ENCODE measurements at regions not wholly inside any gene's neighbourhood (a gene's known extent, or its start where the extent isn't known, plus 50 kb on each side); places are given as distances from the start of the nearest gene placed in this dataset.
"Not testable (repeated sequence)": the region's sequence is repeated elsewhere in the genome, so short reads cannot be mapped to it uniquely, and the experiment has no call there.

- TF ChIP-seq CTCF (IDR thresholded peaks at IDR 0.05); POLR2A (IDR thresholded peaks at IDR 0.05; ENCODE audit: low read length); EP300 (IDR thresholded peaks at IDR 0.05); CHD2 (IDR thresholded peaks at IDR 0.05; ENCODE audit: low read length, partially characterized antibody); EHMT2 (IDR thresholded peaks at IDR 0.05; ENCODE audit: low read depth); MAX (IDR thresholded peaks at IDR 0.05); RFX5 (IDR thresholded peaks at IDR 0.05); JUNB (IDR thresholded peaks at IDR 0.05); HDAC2 (IDR thresholded peaks at IDR 0.05); HMGXB4 (CRISPR knock-in tag; IDR thresholded peaks at IDR 0.05; ENCODE audit: borderline replicate concordance); SREBF2 (IDR thresholded peaks at IDR 0.05); CEBPB (IDR thresholded peaks at IDR 0.05); ZNF302 (CRISPR knock-in tag; IDR thresholded peaks at IDR 0.05); TFCP2L1 (CRISPR knock-in tag; IDR thresholded peaks at IDR 0.05): not testable (repeated sequence)
These were observed 240.9 kb downstream of the CDH26 start for GRCh38 chr20:60199132-60199531.
